ENCODE measurements at regions not wholly inside any gene's neighbourhood (a gene's known extent, or its start where the extent isn't known, plus 50 kb on each side); places are given as distances from the start of the nearest gene placed in this dataset.

DNA sequence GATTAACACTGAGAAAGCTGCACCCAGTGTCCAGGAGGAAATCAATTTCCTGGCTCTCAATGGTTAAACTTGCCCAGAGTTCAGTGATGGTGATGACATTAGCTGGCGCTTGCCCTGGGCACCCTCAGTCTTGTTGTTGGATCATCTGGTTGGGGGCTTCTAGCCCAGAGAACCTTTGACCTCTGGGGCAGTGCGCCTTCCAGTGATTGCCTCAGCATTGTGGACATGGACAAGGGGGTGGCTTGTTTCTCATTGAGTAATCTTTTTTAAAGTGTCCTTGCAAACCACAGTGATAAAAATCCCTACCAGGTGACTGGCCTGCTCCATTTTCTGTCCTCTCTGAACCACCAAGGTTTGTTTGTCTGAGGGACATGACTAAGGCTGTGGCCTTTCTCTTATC lies 95.6 kb upstream of the USP9Y start:
- DNase-seq: no peak

GRCh38 chrY:12610861-12611260 lies 90.2 kb upstream of the USP9Y start:
- DNase-seq: peak; percentile 10

DNA sequence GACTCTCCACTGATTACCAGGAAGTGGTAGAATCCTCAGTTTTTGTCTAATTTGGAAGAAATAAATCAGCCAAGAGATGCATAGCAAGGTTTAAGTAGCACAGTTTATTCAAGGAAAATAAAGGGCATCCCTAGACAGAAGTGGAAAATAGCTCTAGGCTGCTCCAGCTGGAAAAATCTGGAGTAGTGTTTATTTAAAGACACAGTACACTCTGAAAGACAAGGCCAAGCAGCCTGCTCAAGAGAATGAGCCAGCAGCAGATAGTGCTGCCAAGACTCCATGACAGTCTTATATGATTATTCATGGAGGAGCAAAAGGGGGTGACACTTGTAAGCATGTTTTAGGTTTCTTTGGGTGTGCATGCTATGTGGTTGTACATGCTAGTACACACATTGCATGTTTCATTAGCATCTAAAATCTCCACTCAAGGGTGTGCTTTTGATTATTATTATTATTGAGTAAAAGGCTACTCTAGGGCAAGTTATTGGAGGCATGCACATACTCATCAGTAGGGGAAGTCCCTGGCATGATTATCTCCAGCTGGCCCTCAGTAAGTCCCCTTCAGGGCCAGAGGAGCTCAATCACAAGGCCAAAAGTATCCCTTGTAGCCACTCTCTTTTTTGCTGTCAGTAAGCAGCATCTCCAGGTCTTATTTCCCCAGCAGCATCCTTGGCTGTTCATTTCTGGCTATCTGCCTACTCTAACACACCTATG lies 85.1 kb upstream of the USP9Y start:
- DNase-seq: no peak

- DNase-seq: peak; percentile 41
Measured at GRCh38 chrY:12621454-12622081, 79.5 kb upstream of the USP9Y start.

DNA sequence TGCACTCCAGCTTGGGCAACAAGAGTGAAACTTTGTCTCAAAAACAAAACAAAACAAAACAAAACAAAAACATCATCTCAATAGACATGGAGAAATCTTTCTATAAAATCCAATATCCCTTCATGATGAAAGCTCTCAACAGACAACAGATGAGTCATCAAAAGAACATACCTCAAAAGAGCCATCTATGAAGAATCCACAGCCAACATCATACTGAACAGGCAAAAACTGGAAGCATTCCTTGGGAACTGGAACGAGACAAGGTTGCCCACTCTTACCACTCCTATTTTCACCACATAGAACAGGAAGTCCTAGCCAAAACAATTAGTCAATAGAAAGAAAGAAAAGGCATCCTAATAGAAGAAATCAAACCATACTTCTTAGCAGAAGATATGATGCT lies 77.8 kb upstream of the USP9Y start:
- DNase-seq: no peak

GRCh38 chrY:12642986-12643385 lies 58.0 kb upstream of the USP9Y start:
- peak; percentile 5 for DNase-seq

- no peak for DNase-seq
Measured at GRCh38 chrY:12643693-12644348, 57.2 kb upstream of the USP9Y start.

DNA sequence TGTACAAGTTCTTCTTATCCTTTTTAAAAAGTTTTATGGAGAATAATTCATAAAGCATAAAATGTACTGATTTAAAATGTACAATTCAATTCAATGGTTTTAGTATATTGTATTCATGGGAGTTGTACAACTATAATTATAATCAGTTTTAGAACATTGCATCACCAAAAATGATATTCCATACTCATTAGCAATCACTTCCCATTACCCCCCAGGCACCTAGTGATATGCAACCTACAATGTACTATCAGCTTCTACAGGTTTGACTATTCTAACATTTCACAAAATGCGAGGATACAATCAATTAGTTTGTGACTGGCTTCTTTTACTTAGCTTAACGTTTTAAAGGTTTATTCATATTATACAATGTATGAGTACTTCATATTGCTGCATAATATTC lies 49.9 kb upstream of the USP9Y start:
- no peak for DNase-seq

Data from hematopoietic multipotent progenitor cell treated with erythropoietin and hydrocortisone succinate and interleukin-3 and kit ligand, for 8 days (in vitro differentiated cells).